Lung microvascular endothelial cell (primary cell): ENCODE measurements at regions not wholly inside any gene's neighbourhood (a gene's known extent, or its start where the extent isn't known, plus 50 kb on each side); places are given as distances from the start of the nearest gene placed in this dataset.

Experiments
- DNase-seq, 2 donors: peaks; one replicate each; pipeline versions ENCODE4 v3.0.0 to v3.0.0-alpha.2; 2010; ENCODE audit warnings: low read depth in 2 of 2

DNA sequence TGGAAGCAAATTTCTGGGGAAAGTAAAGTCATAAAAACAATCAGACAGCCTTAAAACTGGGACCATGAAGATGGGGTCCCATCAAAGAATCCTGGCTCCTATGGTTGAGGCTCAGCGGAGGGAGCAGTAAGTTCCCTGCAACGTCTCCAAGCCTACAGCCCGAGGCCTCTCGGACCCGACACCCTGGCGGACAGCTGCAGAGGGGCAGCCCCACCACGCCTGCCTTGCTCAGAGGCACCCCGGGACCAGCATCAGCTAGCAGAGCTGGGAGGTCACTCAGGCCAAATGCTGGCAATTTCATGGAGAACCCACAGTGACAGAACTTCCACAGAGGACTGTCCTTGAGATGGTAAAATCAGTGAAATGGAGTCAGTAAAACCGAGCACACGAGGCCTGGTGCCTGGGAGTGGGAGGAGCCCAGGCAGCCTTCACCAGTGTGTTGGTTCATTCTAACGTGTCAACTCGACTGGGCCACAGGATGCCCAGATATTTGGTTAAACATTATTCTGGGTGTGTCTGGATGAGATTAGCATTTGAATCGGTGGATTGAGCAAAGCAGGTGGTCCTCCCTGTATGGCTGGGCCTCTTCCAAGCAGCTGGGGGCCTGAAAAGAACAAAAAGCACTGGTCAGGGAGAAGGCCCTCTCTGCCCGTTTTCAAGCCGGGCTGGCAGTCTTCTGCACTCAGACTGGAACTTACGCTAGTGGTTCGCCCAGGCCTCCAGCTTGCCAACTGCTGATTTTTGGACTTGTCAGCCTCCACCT, 96.2 kb upstream of the INSIG1 start:
- no peak for DNase-seq

DNA sequence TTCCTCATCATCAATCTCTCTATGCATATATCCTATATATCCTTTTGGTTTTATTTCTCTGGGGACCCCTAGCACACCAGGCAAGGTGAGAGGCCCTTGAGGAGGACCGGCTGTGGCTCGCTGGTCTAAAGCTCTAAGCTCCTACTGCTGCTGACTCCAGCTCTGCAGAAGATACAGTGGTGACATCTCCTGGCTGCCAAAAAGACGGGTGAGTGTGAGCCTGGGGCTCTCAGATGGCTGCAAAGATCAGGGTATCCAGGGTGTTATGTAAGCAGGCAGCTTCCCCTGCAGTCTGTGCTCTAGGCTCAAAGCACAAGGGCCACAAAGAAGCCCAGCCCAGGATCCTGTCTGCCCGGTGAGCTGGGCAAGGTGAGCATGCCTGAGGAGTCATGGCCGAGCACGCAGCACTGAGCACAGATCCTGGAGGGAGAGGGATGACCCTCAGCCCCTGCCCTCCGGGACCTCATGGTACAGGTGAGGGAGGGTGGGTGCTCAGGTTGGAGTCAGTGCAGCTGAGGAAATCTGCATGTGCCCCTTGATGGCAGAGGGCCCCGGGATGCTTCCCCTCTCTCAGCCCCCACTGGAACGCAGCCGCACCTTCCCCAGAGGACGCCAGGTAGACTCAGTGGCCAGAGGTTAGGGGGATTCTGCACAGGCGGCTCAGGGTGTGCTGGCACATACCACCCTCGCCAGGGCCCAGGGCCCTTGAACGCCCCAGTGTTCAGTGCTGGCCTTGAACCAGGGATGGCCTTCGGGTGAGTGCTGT, 95.4 kb upstream of the INSIG1 start:
- DNase-seq = no peak

DNA sequence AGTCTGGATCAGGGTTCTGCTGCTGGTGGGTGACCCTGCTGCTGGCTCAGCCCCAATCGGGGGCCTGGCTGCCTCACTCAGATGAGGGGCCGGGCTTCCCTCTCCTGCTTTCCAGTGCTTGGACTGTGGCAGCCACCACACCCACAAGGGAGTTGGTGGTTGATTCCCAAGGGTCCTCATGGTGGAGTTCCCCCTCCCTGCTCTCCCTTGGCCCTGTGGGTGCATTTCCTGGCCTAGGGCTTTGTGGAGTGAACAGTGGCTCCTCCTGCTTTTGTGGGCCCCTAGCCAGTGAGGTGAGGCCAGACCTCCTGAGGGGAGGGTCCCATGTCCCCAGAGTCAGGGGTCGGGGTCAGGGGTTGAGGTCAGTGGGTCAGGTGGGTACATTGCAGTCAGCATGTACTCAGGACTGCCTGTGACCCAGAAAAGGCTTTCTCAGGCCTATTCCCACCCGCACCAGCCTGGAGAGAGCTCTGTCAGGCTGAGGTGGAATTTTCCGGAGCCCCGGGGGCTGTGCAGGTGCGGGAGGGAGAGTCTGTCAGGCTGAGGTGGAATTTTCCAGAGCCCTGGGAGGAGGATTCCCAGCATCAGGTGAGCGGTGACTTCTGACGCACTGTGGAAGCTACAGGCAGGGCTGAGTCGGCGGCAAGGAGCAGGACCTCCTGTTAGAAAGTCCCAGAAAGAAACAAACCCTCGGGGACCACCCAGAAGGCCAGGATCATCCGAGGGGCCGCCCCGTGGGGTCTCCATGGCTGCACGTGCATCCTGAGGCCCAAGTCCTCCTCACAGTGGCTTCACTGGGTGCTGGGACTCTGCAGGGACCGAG, 94.4 kb upstream of the INSIG1 start:
- DNase-seq = no peak

DNA sequence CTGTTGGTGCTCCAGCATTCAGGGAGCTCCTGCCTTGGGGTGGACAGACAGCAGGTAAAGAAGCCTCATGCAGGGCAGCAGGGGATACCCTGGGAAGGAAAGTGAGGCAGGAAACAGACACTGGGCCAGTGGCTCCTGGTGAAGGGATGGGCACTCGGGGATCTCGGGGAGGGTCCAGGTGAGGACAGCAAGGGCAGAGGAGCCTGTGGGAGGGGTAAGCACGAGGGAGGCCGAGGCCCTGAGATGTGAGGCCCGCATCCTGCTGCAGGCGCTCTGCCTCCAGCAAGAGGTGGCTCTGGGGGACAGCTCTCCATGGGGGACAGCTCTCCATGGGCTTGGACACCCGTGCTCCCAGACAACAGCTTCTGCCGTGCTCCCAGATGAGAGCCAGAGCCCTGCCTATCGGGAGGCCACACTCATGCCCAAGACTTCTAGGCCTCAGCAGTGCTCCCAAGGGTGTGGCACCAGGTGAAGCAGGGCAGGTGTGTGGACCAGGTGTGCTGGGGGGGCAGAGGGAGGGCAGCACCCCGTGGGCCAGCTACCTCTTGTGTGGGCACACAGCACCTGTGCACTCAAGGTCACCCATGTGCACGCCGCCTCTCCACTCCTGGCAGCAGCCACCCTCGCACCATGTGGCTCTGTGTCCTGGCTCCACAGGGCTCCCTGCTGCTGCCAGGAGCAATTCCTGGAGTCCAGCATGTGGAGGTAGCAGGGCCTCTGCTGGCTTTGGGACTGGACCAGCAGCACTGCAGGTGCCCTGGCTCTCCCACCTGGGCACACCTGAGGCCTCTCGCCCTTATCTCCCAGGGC, 93.6 kb upstream of the INSIG1 start:
- DNase-seq = no peak

DNA sequence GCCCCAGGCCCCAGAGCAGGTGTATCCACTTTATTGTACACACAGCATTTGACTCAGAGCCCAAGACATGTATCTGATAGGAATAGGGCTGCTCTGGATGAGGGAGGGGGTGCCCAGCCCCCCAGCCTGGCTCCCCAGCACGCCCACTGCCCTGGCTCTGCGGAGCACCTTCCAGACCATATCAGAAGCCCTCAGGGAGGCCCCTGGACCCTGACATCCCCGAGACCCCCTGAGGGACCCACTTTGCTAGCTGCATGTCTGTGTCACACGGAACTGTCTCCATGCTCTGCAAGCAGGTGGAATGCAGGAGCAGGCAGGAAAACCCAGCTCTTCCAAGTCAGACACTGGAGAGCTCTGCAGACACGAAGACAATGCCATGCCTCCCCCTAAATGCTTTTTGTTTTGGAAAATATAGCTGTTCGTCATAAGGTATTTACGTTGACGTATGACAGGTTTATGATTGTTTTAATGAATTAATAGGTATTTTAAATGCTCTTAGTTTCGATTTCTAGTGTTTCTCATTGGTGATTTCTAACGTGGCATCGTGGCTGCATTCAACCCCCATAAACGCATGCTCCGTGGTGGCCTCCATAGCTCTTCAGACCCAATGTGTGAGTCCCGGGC, 92.8 kb upstream of the INSIG1 start:
- no peak for DNase-seq

DNA sequence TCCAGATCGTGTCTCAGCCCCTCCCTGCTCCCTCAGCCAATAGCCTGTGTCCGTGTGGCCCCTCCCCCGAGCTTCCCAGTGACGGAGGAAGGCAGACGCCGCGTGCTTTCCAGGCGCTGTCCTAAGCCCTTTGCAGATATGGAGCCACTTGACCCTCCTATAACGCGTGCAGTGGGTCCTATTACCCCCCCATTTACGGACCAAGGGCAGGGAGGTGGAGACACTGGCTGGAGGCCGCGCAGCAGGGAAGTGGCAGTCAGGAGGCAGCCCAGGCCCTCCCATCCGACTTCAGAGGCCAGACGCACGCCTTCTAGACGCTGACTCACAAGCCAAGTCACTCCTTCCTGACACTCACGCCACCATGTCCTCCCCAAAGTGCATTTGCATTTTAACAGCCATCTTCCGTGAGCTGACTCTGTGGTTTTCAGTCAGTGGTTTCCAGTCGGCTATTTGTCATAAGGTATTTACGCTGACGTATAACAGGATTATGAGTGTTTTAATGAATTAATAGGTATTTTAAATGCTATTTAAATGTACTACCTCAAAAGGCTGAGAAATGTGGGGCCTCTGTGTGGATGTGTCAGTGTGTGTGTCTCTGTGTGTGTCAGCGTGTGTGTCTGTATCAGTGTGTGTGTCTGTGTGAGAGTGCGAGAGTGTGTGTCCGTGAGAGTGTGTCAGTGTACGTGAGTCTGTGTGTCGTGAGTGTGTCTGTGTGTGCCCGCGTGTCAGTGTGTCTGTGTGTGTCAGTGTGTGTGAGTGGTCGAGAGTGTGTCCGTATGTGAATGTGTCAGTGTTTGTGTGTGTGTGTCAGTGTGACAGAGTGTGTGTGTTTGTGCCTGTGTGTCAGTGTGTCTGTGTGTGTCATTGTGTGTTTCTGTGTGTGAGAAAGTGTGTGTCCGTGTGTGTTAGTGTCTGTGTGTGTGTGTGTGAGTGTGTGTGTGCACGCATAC, 92.0 kb upstream of the INSIG1 start:
- peak; percentile 81 to 99 for DNase-seq

DNA sequence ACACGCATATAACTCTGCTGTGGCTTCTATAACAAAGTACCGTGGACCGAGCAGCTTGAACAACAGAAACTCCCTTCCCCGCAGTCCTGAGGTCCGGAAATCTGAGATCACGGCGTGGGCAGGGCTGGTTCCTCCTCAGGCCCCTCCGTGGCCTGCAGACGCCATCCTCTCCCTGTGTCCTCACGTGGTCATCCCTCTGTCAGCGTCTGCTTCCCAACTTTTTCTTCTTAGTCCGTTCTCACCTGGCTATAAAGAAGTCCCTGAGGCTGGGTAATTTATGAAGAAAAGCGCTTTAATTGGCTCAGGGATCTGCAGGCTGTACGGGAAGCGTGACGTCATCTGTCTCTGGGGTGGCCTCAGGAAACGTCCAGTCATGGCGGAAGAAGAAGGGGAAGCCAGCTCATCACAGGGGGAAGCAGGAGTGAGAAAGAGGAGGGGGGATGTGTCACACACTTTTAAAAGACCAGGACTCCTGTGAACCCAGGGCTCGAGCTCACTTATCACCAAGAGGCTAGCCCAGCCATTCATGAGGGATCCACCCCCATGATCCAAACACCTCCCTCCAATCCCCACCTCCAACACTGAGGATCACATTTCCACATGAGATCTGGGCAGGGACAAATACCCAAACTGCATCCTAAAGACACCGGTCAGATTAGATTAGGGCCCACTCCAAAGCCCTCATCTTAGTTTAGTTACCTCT, 91.2 kb upstream of the INSIG1 start:
- DNase-seq = peak; percentile 99

DNA sequence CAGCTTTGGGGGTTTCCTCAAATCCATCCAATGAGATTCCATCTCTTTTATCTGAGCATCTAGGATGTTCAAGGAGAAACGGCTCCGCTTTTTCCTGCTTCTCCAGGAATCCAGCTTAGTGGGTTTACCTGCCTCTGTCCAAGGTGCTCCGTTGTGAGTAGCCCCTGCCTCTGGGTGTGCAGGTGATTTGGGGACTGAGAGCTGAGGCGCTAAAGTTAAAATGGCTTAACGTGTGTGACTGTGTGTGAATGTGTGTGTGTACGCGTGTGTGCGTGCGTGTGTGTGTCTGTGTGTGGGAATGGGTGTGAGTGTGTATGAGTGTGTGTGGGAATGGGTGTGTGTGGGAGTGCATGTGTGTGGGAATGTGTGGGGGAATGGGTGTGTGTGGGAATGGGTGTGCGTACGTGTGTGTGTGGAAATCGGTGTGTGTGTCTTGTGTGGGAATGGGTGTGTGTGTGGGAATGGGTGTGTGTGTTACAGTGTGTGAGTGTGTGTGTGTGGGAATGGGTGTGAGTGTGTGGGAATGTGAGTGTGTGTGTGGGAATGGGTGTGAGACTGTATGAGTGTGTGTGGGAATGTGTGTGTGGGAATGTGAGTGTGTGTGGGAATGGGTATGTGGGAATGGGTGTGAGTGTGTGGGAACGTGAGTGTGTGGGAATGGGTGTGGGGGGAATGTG, 90.2 kb upstream of the INSIG1 start:
- peak in 1 of 2 donors; percentile 20 for DNase-seq

DNA sequence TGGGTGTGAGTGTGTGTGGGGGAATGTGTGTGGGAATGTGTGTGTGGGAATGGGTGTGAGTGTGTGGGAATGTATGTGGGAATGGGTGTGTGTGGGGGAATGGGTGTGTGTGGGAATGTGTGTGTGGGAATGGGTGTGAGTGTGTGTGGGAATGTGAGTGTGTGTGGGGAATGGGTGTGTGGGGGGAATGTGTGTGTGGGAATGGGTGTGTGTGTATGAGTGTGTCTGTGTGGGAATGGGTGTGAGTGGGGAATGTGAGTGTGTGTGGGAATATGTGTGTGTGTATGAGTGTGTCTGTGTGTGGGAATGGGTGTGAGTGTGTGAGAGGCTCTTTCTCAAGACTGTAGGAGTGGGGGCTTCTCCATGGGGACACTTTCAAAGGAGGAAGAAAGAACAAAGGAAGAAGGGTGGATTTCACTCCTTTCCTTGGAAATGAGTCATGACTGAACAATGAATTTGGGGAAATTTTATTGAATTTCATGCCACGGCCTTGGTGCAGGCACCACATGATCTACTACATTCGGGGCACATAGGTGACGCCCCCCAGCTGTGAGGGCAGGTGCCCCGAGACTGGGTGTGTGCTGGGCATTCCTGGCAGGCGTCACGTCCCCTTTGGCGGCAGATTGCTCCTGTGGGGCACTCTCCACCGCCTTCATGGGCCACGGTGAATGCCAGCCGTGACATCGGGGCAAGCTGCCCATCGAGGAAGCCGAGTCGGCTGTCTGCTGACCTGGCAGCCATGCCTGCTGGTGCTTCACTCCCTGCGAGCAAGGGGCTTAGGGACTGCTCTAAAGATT, 88.8 kb upstream of the INSIG1 start:
- DNase-seq = peak; percentile 21 to 75

DNA sequence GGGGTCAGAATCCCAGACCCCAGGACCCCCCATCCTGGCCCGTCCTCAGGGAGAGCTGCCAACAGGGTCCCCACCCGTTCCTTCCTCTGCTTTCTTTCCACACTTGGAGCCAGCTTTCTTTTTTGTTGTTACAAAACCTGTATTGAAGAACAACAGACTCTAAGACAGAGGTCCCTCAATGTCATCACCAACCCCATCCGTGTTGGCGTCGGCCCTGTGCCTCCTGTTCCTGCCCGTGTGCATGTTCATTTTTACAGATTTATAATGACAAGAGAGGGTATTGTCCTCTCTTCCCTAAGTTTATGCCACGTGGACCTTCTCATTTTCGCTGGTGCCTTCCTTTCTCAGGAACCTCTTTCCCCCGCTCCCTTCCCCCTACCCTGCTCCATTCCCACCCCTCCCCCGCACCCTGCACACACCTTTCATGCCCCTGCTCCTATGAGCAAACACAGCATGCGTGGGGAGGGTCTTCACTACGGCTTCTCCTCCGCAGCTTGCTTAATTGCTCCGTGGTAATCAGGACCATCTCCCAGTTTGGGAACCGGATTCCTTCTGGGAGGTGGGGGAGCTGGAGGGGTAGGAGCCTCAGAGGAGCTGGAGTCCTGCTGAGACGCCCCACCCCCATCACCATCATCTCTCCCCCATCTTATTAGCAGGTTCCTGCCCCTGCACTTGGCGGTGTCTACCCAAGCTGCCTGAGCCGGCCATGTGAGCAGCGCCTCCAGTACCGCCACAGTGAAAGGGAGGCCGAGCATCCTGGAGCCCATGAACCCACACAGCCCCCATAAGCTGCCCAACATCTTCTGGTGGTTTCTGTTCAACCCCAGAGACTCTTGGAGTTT, 88.0 kb upstream of the INSIG1 start:
- DNase-seq = peak; percentile 13 to 63

DNA sequence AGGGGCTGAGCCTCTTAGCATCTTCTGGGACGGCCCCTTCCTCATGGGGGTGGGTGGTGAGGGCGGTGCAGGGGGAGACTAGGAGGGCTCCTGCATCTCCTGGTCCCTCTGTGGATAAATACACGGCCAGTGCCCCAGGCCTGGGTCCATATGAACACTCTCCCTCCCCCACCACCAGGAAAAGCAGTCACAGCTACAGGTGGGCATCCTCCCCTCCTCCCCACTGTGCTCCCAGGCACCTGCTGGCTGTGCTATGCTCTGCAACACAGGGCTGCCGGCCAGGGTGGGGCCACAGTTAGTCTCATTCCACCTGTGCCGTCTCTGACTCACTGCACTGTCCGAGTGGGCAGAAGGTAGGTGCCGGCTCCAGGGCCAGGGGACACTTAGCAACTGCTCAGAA, 87.3 kb upstream of the INSIG1 start:
- DNase-seq = no peak

DNA sequence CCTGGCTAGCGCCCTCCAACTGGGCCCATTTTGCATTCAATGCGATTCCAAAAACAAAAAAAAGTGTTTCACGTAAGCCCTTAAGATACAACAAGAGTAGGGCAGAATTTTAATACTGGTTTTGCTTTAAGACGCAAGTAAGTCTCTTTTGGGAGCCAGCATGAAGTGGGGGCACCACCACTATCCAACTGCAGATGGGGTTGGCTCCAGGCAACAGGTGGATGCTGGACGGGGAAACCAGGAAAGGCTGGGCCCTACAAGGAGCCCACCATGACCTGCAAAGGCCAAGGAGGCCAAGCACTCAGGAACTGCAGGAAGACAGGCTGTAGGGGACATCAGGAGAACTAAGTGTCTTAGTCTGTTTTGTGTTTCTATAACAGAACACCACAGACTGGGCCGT, 86.5 kb upstream of the INSIG1 start:
- no peak for DNase-seq

DNA sequence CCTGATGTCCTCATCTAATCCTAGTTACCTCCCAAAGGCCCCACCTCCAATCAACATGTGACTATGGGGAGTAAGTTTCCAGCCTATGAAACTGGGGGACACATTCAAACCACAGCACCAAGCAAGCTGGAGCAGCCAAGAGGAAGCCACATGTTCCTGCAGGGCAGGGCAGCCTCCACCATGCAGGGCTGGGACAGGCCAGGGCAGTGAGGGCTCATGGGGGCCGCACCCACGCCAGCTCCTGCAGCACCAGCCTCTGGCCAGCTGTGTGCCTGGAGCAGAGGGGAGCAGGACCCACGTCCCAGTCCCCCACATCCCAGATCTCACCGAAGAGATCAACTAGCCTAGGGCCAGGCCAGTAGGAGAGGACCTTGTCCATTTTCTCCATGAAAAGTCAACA, 85.9 kb upstream of the INSIG1 start:
- DNase-seq = no peak

DNA sequence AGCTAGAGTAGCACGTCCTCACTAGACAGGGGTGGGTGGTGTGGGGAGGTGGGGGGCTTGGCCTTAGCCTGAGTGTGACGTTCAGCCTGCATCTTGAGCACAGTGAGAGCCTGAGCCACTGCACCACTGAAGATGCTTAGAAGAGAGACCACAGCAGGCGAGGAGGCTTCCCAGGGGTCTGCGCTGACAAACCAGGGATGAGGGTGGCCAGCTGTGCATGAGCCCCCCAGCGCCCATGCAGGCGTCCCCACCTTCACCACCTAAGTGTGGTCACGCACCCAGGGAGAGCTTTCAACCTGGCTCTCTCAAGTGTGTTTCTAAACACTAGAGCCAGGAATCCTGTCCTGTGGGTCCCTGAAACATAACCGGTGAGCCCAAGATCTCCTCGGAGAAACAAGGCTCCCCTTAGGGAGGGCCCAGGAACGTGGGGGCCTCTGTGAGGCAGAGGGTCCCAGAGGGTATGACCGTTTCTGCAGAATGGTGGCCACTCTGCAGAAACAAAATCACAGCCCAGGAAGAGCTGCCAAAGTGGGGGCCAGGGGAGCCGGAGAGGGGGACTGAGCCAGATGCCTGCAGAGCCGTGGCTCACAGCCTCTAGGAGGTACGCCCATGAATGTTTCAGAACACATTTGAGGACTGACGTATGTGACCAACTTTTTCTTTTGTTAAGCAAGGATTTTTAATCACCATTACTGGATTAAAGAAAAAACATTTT, 85.2 kb upstream of the INSIG1 start:
- no peak for DNase-seq

DNA sequence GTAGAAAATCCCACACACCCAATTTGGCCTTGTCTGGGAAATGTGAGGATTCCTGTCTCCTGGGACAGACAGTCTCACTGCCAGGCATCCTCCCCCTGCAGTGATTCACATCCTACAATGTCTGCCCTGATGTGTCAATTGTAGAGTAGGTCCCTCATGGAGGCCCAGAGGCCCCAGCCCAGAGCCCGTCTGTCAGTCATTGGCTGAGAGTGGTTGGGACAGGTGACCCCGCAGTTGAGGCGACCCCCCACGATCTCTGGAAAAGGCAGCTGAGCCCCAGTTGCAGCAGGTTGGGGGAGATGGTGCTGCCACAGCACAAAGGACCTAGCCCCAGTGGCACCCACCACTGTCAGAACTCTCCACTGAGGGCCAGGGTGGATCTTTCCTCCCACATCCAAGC, 84.3 kb upstream of the INSIG1 start:
- peak; percentile 41 to 81 for DNase-seq
